Uterus (tissue), 3 donors: ENCODE measurements at regions not wholly inside any gene's neighbourhood (a gene's known extent, or its start where the extent isn't known, plus 50 kb on each side); places are given as distances from the start of the nearest gene placed in this dataset.
A peak's percentile ranks its signal among the peaks of the same experiment; 100 is the strongest.

Experiments
- DNase-seq, 2 donors: peaks; one replicate each; pipeline ENCODE4 v3.0.0-alpha.2; 2019 to 2020
- H3K27ac ChIP-seq, 2 donors: fragments of 200-600 bp; sonication (generic); 1 replicate in 1 of 2; 2 replicates in 1 of 2; pipeline ENCODE4 v1.5.1; 2016 to 2018
- H3K27me3 ChIP-seq, 2 donors: fragments of 200-600 bp; sonication (generic); one replicate each; pipeline ENCODE4 v1.5.1; 2018 to 2019; ENCODE audit warnings: control low read depth in 1 of 2
- H3K36me3 ChIP-seq, 2 donors: fragments of 200-600 bp; sonication (generic); one replicate each; pipeline ENCODE4 v1.5.1; 2019; ENCODE audit warnings: control low read depth in 1 of 2
- H3K4me1 ChIP-seq, 2 donors: fragments of 200-600 bp; sonication (generic); one replicate each; pipeline ENCODE4 v1.5.1; 2018 to 2019; ENCODE audit warnings: control low read depth in 1 of 2
- H3K4me3 ChIP-seq, 2 donors: fragments of 200-600 bp; sonication (generic); 1 replicate in 1 of 2; 2 replicates in 1 of 2; pipeline ENCODE4 v1.5.1; 2018 to 2019; ENCODE audit warnings: mild to moderate bottlenecking in 1 of 2
- H3K9me3 ChIP-seq, 2 donors: fragments of 200-600 bp; sonication (generic); one replicate each; pipeline ENCODE4 v1.5.1; 2019; ENCODE audit warnings: control low read depth in 1 of 2
- POLR2A ChIP-seq, 2 donors: fragments of 450-650 bp; IDR thresholded peaks; one replicate each; pipeline ENCODE4 v1.6.1; 2016; ENCODE audit warnings: antibody characterized with exemption in 2 of 2, mild to moderate bottlenecking in 1 of 2, moderate library complexity in 1 of 2
- intact Hi-C: fragments of 100-400 bp; cut with DNase I; formaldehyde crosslinking; loops from one replicate; pipeline ENCODE4 v1.15.1; 2023; ENCODE audit warnings: low total_unique reads
- TF ChIP-seq, protein P1 (sequence below), 4 experiments: fragments of 200-600 bp in 2 of 4; fragments of 450-650 bp in 2 of 4; sonication (generic) in 2 of 4; IDR thresholded peaks; one replicate each; pipeline ENCODE4 v1.5.1; 2016 to 2019; ENCODE audit warnings: antibody characterized with exemption in 4 of 4, mild to moderate bottlenecking in 2 of 4, moderate library complexity in 1 of 4
- donor health status: DM: yes; HTN: yes; CAD: no.

DNA sequence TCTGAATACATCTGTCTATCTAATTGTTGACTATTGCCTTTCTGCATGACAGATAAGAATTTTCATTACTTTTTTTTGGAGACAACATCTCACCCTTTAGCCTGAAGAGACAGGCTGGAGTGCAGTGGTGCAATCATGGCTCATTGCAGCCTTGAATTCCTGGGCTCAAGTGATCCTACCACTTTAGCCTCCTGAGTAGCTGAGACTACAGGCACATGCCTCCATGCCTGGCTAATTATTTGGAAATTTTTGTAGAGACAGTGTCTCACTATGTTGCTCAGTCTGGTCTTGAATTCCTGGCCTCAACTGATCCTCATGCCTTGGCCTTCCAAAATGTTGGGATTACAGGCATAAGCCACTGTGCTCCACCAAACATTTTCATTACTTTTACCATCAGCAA is 99.8 kb upstream of the ELAC2 start:
- intact Hi-C loops: no loop called here
- no peak overlapping the region for H3K4me3 ChIP-seq
- TF ChIP-seq, protein P1, sequence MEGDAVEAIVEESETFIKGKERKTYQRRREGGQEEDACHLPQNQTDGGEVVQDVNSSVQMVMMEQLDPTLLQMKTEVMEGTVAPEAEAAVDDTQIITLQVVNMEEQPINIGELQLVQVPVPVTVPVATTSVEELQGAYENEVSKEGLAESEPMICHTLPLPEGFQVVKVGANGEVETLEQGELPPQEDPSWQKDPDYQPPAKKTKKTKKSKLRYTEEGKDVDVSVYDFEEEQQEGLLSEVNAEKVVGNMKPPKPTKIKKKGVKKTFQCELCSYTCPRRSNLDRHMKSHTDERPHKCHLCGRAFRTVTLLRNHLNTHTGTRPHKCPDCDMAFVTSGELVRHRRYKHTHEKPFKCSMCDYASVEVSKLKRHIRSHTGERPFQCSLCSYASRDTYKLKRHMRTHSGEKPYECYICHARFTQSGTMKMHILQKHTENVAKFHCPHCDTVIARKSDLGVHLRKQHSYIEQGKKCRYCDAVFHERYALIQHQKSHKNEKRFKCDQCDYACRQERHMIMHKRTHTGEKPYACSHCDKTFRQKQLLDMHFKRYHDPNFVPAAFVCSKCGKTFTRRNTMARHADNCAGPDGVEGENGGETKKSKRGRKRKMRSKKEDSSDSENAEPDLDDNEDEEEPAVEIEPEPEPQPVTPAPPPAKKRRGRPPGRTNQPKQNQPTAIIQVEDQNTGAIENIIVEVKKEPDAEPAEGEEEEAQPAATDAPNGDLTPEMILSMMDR (IDR thresholded peaks at IDR 0.05): no peak
- no peak for TF ChIP-seq POLR2A (IDR thresholded peaks at IDR 0.05)

DNA sequence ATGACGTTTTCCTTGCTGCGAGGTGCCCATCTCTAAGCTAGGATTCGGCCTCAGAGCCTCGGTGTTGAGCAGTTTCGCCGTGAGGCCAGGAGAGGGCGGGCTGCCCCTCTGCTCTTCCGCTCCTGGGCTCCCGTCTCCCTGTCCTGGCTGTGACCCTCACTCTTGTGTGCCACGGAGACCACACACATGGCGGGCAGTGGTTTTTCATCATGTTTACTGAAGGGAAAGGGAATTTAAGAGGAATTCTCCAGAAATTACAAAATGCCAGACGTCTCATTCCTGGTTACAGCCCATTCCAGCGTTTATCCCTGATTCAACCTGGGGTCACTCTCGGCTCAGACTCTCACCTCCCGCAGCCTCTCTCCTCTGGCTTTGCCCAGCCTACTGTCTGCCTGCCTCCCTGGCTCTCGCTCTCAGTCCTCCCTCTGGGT is 96.8 kb upstream of the ELAC2 start:
- no peaks in the 10 kb centered on the region for H3K36me3 ChIP-seq
- no peak overlapping the region for H3K4me3 ChIP-seq
- H3K9me3 ChIP-seq: no peaks in the 10 kb centered on the region
- TF ChIP-seq, protein P1 (IDR thresholded peaks at IDR 0.05): peak in 3 of 4 experiments; percentile 13 to 28 (median 21)
- no peak for TF ChIP-seq POLR2A (IDR thresholded peaks at IDR 0.05)
- no peak for DNase-seq
- no peaks in the 10 kb centered on the region for H3K4me1 ChIP-seq
- H3K27me3 ChIP-seq: no peaks in the 10 kb centered on the region
- intact Hi-C loops: no loop called here
- H3K27ac ChIP-seq: no peak overlapping the region

More for the DNA sequence above, 99.8 kb upstream of the ELAC2 start:
- H3K27me3 ChIP-seq: no peaks in the 10 kb centered on the region
- H3K9me3 ChIP-seq: no peaks in the 10 kb centered on the region
- H3K36me3 ChIP-seq: no peaks in the 10 kb centered on the region
- H3K4me1 ChIP-seq: no peaks in the 10 kb centered on the region
- H3K27ac ChIP-seq: no peak overlapping the region
- DNase-seq: no peak

DNA sequence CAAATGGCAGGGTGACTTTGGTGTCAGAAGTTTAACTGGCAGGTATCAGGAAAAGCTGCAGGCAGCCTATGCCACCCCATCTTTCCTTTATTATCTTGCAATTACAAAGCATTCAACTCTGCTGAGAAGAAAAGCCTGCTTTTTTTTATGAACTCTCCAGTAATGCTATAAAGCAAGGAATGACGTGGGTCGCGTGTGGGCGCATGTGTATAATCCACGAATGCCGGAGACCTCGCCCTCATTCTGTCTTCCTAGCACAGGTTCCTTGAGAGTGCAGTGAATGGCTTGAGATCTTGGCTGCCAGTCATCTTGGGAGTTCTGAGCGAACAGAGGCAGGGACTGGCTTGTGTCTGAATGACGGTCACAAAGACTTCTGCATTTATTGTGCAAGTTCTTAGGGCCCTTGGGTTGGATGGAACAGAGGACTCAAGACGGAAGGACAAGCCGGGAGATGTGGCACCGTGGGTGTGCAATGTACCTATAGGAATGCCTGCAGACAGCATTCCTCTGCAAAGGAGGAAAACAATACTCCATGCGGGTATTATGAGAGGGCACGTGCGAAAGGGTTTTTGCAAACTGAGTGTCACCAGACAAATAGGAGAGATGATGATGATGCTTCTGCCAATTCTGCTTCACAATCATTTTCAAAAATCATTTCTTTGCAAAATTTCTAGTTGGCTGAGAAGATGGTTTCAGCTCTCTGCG is 96.1 kb upstream of the ELAC2 start:
- TF ChIP-seq, protein P1 (IDR thresholded peaks at IDR 0.05): no peak
- TF ChIP-seq POLR2A (IDR thresholded peaks at IDR 0.05): no peak
- Histone ChIP-seq H3K36me3 (no peaks in the 10 kb centered on the region), H3K27me3 (no peaks in the 10 kb centered on the region), H3K4me3 (no peak overlapping the region), H3K9me3 (no peaks in the 10 kb centered on the region), H3K4me1 (no peaks in the 10 kb centered on the region), H3K27ac (no peak overlapping the region)
- DNase-seq: no peak
- intact Hi-C loops: no loop called here

DNA sequence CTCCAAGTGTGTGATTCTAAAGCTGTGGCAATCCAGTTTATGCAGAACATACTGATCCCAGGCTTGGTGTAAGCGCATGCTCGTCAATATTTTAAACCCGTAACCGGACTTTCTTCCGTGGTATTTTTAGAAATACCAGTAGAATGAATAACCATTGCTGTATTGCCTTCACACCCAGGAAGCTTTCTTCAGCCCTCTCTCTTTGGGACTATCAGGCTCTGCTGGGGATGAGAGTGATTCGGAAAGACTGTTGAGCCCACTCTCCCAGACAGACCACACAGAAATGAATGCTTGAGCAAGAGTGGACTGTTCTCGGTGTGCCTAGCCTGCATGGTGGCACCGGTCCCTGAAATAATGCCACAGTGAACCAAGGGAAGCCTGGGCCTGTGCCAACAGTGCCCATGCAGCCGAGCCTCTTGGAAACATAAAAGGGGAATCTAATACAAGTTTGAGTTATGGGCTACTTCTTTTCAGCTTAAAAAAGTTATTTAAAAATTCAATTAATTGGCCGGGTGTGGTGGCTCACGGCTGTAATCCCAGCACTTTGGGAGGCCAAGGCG is 89.9 kb upstream of the ELAC2 start:
- H3K9me3 ChIP-seq: no peaks in the 10 kb centered on the region
- no peaks in the 10 kb centered on the region for H3K36me3 ChIP-seq
- DNase-seq: no peak
- no peaks in the 10 kb centered on the region for H3K27me3 ChIP-seq
- no peak for TF ChIP-seq POLR2A (IDR thresholded peaks at IDR 0.05)
- intact Hi-C loops: no loop called here
- no peak overlapping the region for H3K27ac ChIP-seq
- H3K4me1 ChIP-seq: no peaks in the 10 kb centered on the region
- no peak overlapping the region for H3K4me3 ChIP-seq

DNA sequence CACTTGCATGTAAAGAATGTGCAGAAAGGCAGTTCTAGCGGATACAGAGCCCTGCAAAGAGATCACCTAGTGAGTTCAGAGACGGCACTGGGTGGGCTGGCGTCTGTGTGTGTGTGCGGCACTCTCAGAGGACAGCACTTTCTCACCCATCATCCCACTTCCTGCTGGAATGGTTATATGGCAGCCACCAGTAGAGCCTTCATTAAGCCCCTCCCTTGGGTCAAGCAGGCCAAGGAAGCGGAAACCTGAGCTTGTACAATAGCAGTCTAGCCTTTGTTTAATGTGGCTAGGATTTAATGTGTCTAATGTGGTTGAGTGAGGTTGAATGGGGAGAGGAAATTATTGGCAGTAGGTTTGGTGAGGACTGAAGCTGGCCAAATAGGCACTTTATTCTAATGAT is 88.3 kb upstream of the ELAC2 start:
- no peak overlapping the region for H3K27ac ChIP-seq
- no peak for TF ChIP-seq POLR2A (IDR thresholded peaks at IDR 0.05)
- TF ChIP-seq, protein P1 (IDR thresholded peaks at IDR 0.05): no peak
- no peak overlapping the region for H3K4me3 ChIP-seq
- no peaks in the 10 kb centered on the region for H3K36me3 ChIP-seq
- no peaks in the 10 kb centered on the region for H3K27me3 ChIP-seq
- no peaks in the 10 kb centered on the region for H3K9me3 ChIP-seq
- intact Hi-C loops: no loop called here
- H3K4me1 ChIP-seq: no peaks in the 10 kb centered on the region
- DNase-seq: no peak
